G401 (cell line): ENCODE measurements at regions not wholly inside any gene's neighbourhood (a gene's known extent, or its start where the extent isn't known, plus 50 kb on each side); places are given as distances from the start of the nearest gene placed in this dataset.
A peak's percentile ranks its signal among the peaks of the same experiment; 100 is the strongest.

Source experiments
- DNase-seq: peaks from one replicate; pipeline ENCODE4 v3.0.0-alpha.2; 2015; ENCODE audit warnings: low spot score
- in situ Hi-C: cut with HindIII; loops from 2 replicates; pipeline ENCODE4 v1.10.0; 2016; ENCODE audit warnings: low sequenced_read_pairs, mixed read lengths

DNA sequence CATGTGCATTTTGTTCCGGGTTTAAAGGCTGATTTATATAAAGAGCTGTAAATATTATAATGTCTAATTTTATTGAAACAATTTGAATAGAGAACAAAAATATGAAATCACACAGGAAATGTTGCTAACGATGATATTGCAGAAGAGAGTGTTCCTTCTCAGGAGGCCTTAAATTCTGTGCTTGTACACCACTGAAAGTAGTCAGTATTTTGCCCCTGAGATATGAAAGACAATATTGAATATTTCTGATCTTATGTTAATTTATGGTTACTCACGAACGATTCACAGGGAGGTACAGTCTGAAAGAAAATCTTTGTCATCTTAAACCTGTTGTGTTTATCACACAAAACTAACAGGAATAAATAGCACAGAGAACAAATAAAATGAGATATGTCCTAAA lies 213.2 kb upstream of the PLSCR5 start:
- DNase-seq = peak; percentile 51
- in situ Hi-C loops = no loop called here

DNA sequence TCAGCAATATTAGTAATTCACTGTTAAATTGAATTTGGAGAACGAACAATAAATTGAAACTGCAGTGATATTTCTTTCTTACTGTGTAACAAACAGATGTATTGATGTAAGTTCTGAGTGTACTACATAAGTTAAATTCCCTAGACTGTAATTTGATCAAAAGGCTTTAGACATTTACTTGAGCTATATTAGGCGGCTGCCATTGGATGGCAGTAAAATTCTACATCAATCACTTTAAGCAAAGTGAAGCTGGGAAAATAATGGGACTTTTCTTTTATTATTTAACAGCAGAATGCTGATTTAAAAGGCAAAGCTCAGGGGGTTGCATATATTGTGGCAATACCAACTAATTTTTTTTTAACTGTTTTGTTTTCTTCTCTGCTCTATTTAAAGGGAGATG lies 212.6 kb upstream of the PLSCR5 start:
- in situ Hi-C loops = no loop called here
- peak; percentile 92 for DNase-seq

DNA sequence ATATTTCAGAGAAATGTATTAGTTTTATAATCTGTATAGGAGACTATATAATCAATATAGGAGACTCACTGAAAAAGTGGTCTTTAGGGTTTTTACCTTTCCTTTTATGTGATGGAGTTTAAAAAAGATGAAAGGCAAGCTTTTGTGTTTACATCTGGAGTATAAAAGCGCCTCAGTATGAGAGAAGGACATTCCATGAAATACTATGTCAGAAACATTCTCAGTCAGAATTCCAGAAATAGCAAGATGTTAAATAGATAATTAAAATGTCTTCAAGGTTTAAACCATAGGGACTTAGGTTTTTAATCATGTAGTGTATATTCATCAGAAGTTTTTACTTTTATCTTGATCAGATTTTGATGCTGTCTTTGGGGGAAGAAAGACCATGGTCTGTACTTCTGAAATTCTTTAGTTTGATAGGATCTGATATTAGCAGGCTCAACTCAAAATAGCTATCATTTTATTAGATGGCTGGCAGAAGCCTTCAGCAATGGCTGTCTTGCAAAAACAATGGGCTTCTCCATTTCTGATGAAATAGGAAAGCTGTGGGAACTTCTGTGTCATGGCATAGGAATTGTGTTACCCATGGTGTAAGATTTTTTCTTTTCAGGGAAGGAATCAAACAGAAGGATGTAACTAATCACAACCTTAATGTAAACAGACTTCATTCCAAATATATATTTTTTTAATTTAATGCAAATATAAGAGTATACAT lies 209.6 kb upstream of the PLSCR5 start:
- DNase-seq = no peak
- in situ Hi-C loops = no loop called here

DNA sequence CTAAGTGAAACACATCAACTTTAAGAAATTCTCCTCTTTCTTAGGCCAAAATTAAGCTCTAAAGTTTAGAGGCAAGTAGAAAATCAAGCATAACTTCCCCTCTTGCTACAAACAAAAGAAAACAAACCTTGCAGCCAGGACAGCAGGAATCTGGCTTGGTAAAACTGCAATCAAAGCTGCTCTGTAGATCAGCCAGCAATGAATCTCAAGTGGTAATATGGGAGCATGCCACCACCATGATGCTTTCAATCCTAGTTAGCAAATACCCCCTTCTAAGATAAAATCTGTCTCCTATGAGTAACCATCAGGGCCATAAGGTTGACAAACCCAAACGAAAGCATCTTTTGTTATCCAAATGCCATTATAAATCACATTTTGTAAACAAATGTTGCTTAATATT lies 208.3 kb upstream of the PLSCR5 start:
- in situ Hi-C loops = no loop called here
- peak; percentile 78 for DNase-seq

DNA sequence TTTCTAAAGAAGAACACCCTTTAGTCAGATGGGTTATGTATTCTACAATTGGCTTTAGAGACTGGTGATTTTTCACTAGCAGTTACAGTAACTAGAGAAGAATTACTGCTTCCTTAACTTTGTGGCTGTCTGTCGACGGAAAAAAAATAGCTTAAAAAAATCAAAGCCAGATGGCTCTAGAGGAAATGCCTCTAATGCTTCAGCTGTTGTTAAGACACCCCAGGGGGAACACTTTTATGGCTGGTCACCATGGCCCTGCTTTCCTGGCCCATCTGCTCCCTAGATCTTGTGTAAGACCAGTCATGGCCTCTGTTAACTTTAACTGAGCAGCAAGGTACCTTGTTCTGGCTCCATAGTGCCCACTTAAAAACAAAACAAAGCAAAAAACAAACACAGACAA lies 198.6 kb upstream of the PLSCR5 start:
- peak; percentile 96 for DNase-seq
- in situ Hi-C loops = no loop called here

DNA sequence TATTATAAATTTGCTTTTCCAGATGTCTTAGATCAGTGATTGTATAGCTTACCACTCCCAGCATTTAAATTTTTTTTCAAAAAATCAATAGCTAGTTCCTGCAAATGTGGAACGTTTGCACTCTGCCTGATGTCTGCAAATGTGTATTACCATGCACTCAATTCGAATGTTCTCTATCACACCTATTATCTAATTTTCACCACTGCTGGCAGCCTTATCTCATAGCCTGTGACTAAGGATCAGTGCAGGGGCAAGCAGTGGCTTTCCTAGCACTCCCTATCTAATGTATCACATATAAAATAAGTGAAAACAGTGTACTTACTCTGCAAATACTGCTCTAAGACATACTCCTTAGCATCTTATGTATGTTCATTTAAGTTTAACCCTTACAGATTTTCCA lies 196.3 kb upstream of the PLSCR5 start:
- in situ Hi-C loops = no loop called here
- peak; percentile 44 for DNase-seq

DNA sequence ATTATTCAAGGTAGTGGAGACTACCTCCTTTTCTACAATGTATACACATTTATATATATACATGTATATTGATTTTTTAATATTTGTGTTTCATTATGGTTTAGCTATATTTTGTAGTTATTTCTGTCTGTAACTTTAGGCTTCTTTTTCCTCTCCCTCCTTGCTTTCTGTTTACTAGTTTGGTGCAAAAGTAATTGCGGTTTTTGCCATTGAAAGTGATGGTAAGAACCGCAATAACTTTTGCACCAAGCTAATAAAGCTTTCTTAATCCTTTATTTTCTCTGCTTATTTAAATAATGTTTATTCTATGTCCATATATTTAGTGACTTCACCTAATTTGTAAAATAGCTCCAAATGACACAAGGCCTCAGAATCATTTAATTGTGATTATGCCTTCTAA lies 195.3 kb upstream of the PLSCR5 start:
- no peak for DNase-seq
- in situ Hi-C loops = no loop called here

DNA sequence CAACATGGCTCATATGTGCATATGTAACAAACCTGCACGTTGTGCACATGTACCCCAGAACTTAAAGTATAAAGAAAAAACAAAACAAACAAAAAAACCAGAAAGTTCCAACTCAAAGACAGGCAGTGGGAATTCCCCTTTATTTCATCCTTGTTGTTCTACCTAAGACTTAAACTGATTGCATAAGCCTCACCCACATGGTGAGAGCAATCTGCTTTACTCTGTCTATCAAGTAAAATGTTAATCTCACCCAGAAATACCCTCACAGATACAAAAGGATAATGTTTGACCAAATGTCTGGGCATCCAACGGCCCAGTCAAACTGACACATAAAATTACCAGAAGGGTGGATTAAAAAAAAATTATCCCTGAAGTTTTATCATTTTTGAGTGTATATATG lies 190.9 kb upstream of the PLSCR5 start:
- in situ Hi-C loops = no loop called here
- peak; percentile 72 for DNase-seq

DNA sequence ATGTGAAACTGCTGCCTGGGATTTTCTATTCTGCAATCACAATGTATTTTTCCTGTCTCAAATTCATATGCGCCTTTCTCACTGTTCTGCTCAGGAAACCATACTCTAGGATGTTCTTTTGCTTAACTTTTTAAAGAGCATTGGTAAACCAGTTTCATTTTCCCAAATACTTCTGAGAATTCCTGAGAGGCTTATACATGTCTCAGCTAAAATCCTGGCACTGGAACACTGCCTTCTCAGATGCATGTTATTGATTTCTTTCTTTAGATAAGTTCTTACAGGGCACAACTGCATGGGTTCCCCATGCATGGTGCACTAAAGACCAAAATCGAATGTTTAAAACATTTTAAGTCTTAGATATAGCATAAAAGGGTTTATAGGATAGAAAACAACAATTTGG lies 178.3 kb upstream of the PLSCR5 start:
- DNase-seq = no peak
- in situ Hi-C loops = no loop called here

DNA sequence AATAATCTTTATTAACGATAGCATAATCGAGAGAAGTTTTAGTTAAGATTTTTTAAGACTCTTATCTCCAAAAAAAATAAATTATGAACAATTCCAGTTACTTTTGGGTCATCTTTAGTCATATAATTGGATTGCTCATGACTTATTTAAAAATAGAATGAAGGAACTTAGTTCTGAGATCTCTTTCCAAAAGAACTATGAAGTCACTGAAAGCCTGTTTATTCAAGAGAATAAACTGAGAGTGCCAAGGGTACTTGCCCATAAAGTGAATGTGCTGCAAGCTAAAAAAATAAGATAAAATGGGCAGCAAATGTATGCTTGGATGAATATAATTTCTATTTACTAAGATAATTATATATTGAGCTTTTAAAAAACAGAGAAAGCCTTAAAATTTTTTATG lies 176.5 kb upstream of the PLSCR5 start:
- in situ Hi-C loops = no loop called here
- DNase-seq = peak; percentile 64

DNA sequence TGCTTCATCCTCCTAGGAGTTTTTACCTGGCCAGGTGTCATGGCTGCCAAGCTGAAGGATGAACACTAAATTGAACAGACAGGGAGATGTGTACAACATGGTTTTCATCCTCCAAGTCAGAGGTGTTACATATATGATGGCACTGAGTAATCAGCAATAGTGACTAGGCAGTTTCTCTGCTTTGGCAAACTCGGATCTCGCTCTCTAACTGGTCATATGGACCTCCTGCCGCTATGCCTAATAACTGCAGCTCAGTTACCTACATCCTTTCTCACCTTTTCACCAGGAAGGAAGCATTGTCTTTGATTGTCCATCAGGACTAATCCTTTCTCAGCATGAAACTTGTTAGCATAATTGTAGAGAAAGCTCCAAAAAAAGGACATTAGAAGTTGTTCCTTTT lies 175.9 kb upstream of the PLSCR5 start:
- peak; percentile 99 for DNase-seq

DNA sequence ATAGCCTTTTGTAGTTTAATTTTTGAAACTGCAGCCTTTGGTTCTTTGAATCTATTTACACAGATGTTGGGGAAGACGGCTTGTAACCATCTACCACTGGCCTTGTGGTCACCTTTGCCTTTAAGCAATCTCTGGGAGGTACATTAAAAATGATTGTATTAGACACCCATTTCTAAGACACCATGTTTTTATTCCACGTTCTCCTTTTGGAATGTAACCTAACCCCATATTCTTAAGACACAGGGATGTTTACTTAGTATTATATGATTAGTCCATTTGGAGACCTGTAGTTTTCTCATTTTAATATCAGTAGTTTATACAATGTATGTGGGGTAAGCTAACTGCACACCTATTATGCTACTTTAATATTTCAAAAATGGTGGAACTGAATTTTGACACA lies 175.1 kb upstream of the PLSCR5 start:
- in situ Hi-C loops = no loop called here
- DNase-seq = no peak

More for the DNA sequence above, 175.9 kb upstream of the PLSCR5 start:
- in situ Hi-C loops = no loop called here

DNA sequence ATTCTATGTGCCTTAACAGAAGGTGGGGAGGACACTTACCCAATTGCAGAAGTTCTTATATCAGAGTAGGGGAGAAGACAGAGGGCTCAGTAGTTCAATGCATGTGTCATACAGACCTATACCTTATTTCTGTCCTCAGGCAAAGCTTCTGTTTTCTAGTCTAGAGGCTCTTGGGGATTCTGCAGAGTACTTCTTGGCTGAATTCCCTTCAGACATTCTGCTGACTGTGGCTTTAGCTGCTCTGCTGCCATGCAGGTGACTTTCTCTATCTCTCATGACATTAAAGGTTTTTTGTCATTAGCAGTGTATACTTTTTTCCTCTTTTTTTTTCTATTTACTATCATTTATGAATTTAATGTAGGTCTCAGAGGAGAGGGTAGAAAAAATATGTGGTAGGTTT lies 172.8 kb upstream of the PLSCR5 start:
- peak; percentile 66 for DNase-seq
- in situ Hi-C loops = no loop called here

DNA sequence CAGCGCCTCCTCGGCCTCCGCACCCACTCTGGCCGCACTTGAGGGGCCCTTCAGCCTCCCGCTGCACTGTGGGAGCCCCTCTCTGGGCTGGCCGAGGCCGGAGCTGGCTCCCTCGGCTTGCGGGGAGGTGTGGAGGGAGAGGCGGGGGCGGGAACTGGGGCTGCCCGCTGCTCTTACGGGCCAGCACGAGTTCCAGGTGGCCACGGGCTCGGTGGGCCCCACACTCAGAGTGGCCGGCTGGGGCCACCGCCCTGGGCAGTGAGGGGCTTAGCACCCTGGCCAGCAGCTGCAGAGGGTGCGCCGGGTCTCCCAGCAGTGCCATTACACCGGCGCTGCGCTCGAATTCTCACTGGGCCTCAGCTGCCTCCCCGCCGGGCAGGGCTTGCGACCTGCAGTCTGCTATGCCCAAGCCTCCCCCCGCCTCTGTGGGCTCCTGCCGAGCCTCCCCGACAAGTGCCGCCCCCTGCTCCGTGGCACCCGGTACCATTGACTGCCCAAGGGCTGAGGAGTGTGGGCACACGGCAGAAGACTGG lies 167.1 kb upstream of the PLSCR5 start:
- DNase-seq = no peak
- in situ Hi-C loops = no loop called here

DNA sequence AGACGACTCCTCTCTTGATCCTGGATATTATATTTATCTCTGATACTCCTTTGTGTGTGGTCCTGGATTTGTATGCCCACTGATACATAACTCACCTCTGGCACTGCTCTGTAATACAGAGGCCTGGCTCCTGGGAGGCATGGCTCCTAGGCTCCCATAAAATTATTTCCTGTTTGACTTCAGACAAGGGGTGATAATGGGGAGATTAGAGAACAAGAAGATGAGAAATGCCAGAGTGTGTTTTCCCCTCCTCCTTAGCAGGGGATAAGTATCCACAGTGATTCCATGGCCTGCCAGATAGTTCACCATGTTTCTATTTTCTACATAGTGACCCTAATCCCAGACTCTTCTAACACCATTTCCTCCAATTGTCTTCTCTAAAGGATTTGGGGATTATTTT lies 165.7 kb upstream of the PLSCR5 start:
- no peak for DNase-seq
- in situ Hi-C loops = no loop called here

DNA sequence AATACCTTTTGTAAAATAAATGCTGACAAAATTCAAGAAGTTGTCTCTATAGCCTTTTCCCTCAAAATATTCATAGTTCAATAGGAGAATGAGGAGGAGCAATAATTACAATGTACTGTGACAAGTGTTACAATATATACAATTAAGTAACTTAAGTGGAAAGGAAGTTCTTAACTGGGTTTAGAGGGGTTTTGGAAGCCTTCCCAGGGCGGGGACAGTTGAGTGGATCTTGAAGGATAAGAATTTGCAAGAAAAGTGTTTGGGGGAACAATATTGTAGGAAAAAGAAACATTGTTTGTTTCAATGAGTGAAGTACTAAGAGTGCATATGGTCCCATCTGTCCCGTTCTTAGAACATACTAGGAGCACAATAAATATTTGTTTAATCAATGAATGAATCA lies 165.2 kb upstream of the PLSCR5 start:
- no peak for DNase-seq
- in situ Hi-C loops = no loop called here

DNA sequence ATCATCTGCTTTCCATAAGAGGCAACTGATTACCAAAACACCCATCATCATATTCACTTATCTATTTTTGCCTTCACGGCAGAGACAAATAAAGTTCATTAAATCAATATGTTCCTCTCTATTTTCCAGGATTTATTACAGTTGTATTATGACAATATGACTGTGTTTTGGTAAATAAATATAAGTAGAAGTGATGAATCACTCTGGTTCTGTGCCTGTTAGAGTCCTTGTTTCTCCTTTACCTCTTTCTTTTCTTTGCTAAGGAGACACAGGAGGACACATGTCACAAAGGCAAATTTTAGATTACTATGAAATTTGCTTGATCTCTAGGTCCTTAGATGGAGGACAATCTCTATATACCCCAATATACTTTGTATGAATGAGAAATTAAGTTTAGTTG lies 152.6 kb upstream of the PLSCR5 start:
- in situ Hi-C loops = no loop called here
- no peak for DNase-seq

DNA sequence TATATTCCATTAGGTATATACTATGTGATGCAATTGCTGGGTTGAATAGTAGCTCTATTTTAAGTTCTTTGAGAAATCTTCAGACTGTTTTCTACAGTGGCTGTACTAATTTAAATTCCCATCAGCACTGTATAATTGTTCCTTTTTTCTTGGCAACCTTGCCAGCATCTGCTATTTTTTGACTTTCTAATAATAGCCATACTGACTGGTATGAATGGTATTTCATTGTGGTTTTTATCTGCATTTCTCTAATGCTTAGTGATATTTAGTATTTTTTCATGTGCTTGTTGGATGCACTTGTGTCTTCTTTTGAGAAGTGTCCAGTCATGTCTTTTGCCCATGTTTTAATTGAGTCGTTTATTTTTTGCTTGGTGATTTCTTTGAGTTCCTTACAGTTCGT lies 145.1 kb upstream of the PLSCR5 start:
- peak; percentile 53 for DNase-seq
- in situ Hi-C loops = no loop called here

DNA sequence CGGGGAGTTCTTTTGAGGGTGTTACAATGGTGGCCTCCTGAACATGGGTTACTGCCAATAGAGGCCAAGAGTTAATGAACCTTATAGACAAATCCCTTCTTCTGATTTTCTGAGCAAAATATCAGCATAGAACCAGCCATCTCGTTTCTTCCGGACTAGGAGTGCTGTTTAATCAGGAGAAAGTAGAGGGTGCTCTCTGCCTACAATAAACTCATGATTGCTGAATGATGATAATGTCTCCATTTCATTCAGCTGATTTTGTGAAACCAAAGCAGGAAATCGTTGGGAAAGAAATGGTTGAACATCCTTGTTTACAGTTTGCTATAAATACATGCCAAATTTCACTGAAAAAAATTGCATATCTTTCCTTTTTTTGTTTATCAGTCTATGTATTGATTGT lies 142.8 kb upstream of the PLSCR5 start:
- peak; percentile 83 for DNase-seq
- in situ Hi-C loops = no loop called here

DNA sequence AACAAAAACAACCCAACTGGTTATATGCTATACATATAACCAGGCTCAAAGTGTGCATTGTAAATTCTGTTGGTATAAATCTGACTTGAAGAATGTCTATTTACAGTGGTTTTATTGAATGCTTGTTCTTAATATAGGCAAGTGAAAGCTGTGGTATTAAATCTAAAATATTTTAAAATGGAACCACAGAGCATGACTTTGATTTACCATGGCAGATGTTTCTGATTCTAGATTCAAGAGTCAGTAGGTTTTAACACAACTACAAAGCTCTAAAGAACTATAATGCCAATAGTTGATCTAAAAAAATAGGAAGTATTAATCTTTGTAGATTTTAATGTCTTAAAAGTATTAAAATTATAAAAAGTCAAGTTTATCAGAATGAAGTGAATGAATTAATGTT lies 141.9 kb upstream of the PLSCR5 start:
- no peak for DNase-seq
- in situ Hi-C loops = no loop called here

DNA sequence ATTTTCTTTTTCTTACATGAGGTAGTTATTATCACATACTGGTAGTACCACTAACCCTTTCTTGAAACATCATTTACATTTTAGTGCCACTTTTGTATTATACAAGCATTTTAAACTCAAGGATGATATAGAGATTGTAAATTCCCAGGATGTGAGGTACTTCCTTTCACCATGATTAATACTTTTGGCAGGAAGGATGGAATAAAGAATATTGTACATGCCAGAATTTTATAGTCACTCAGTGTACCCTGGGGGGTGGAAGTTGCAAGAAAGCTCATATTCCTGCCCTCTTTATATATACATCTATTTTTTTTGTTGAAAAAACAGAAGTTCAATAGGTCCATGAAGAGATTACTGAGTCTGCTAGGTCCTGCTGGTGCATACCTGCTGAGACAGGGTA lies 141.0 kb upstream of the PLSCR5 start:
- DNase-seq = no peak
- in situ Hi-C loops = no loop called here
